SKM-1 (cell line): ENCODE measurements at regions not wholly inside any gene's neighbourhood (a gene's known extent, or its start where the extent isn't known, plus 50 kb on each side); places are given as distances from the start of the nearest gene placed in this dataset.

Experiments used
- DNase-seq: peaks from one replicate; lab custom pipeline; 2025; ENCODE audit not compliant: unreplicated experiment; lab: John Stamatoyannopoulos, UW

DNA sequence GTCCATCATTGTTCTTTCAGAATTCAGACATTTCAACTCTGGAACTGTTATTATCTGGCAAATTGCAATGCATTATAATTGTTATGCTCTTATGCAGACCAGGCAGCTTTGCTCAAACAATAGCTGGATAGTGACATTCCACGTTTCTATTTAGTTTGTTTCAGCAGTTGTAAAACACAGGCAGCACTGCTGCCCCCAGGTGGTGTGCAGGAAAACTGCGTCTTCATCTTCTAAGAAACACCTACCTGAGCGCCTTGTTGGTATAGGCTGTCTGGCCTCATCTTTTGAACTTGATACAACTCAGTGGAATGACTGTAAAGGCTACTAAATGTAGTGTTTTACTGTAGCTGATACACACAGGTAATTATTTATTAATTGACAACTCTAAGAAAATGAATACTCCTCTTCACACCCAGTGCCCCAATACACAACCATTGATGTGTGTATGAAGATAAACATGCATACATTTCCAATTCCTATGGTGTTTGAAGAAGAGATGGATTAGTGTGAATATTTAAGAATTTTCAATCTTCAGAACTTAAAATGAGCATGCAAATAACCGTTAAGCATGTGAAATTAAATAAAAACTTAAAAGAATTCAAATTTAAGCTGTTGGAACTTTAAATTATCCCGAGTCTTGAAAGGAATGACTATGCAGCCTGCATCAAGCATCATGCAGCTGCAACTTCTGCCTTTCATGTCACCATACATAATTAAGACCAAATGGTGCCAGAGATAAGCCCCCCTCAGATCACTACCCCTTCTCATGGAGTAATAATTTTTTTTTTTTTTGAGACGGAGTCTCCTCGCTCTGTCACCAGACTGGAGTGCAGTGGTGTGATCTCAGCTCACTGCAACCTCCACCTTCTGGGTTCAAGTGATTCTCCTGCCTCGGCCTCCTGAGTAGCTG is 85.6 kb downstream of the CD8B2 start:
- no peak for DNase-seq

DNA sequence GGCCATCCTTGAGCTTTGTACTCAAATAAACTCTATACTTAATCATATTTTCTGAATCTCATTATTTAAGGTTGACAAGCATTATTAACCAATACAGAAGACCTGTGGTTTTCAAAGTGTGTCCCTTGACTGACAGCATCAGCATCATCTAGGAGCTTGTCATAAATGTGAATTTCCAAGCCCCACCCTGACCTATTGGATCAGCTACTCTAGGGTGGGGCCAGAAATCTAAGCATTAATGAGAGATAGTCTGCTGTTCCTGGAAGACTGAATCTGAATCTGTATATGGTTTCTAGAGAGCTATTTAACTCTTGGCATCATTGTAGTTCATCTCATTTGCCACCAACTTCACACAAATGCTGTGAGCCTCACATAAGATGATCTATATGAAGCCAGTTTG is 86.6 kb downstream of the CD8B2 start:
- DNase-seq = no peak

DNA sequence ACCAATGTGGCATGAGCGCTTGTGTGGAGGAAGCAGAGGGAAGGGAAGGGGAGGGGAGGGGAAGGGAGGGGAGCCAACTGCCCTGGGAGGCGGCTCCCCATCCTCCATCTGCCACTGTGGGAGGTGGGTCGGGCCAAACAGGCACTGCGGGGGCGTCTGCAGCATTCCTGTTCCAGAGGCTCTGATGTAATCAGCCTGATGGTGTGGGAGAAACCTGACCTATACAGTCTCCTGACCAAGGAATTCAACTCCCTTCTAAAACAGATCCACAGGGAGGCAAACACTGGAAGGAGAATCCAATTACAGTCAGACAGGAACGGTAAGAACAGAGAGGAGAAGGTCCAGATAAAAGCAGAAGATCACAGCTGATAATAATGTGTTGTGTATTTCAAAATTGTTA is 88.8 kb downstream of the CD8B2 start:
- no peak for DNase-seq

DNA sequence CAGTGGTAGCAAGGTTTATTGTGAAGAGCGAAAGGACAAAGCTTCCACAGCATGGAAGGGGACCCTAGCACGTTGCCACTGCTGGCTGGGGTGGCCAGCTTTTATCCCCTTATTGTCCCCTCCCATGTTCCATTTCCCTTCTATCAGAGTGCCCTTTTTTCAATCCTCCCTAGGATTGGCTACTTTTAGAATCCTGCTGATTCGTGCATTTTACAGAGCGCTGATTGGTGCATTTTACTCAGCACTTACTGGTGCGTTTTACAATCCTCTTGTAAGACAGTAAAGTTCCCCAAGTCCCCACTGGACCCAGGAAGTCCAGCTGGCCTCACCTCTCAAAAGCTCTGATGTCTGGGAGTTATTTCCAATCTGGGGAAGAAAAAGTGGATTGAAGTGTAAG is 90.1 kb downstream of the CD8B2 start:
- DNase-seq = no peak

DNA sequence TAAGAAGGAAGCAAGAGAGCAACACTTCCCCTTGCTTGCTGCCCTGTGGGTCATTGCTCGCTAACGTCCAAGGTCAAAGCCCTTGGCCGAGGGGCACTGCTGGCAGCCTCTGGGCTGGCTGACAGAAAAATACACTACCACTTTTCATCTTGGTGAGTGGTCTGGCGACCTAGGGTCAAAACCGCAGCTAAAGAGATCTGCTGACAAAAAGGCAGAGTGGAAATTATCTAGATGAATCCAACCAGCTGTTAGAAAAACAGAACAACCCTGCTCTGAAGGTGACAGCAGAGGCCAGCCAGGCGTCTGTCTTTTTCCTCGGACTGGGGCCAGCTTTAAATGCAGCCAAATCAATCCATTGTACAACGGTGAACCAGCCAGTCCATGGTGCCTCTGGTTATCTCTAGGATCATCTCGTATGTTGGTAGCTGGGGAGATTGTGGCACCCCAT is 92.6 kb downstream of the CD8B2 start:
- DNase-seq = no peak

DNA sequence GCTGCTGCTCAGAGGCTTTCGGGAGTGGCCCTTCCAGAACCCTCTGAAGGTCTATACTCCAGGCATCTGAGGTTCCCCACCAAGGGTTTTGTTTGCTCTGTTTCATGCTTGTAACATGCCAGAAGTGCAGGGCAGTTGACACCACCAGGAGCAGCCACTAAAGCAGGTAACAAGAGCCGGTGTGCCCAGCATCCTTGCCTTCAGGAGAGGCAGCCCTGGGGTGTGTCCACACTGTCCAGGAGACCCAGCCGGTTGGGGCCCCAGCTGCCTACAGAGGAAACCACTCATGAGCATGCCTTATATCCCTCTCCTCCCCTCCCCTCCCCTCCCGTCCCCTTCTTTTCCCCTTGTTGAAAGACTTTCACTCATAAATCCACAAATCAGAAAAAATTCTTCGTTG is 93.1 kb downstream of the CD8B2 start:
- no peak for DNase-seq

DNA sequence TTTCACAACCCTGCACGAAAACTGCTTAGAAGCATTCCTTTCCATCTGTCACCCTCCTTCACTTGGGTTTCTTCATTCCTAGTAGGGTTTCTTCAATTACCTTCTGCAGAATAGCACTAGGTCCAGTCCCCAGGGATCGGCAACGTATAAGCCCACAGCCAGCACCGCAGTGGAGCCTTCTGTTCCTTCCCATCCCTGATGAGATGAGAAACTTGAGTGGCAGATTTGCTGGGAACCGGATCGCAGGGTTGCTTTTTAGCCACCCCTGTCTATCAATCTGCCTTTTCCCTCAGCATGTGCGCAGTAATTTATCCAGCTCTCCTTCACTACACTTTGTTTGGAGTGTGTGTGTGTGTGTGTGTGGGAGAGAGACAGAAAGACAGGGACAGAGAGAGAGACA is 94.2 kb downstream of the CD8B2 start:
- DNase-seq = no peak

DNA sequence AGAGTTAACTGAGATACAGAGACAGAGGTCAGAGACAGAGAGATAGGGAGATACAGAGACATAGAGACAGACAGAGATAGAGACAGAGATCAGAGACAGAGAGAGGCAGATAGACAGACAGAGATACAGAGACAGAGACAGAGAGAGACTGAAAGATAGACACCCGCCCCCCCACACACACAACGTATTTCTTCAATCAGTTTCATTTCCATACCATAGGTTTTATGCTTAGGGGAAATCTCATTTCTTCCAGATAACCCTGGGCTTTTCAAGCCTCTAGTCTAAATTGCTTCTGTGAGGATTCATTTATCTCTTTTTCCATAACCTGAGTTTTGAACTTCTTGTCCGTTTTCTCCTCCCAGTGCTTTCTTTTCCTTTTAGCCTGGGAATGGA is 94.6 kb downstream of the CD8B2 start:
- DNase-seq = no peak

DNA sequence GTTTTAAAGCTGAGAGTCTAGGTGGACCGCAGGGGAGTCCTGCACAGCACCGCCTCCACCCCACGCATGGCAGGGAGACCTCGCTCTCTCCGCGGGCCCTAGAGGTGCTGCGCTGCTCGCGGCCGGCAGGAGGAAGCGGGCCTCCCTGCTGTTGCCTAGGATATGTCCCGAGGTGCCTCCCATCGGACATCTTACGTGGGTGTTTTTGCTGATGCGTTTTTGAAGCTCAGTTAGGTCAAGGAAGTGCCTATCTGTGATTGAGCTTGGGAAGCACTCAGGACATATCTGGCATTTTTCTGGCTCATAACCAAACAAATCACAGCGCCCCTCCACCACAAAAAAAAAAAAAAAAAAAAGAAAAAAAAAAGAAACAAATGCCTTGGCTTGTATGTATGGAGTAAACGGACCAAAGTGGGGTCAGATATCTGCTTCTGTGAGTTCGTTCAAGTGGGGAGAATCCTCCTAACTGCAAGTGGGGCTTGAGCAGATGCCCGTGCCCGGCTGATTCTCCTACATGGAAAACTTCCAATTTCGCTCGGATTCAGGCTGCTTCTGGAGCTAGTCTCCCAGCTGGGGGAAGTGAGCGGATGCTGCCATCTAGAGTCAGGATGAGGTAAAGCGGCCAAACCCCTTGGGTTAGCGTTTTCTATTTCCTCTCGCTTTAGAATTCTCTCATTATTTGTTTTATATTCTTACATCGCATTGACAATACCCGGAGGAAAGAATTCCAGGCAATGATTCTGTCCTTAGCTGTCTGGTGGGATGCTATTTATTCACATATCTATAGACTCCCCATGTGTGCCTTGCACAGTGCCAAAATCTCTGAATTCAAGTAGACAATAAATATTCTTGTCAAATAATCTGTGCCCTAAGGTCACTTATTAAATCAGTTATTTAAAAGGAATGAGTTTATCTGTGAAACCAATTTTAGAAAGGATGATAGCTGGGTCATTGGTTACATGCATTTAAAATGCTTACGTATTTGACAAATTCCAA is 95.3 kb downstream of the CD8B2 start:
- DNase-seq = peak; percentile 43

DNA sequence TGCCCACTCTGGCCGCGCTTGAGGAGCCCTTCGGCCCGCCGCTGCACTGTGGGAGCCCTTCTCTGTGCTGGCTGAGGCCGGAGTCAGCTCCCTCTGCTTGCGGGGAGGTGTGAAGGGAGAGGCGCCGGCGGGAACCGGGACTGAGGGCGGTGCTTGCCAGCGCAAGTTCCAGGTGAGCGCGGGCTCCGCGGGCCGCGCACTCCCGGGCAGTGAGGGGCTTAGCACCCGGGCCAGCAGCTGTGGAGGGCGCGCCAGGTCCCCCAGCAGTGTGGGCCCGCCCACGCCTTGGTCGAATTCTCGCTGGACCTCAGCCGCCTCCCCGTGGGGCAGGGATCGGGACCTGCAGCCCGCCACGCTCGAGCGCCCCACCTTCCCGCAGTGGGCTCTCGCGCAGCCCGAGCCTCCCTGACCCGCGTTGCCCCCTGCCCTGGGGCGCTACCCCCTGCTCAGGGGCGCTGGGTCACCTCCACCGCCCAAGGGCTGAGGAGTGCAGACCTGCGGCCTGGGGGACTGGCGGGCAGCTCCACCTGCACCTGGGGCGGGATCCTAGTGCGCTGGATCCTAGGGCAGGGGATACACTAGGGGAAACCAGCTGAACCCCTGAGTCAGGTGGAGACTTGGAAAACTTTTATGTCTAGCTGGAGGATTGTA is 97.3 kb downstream of the CD8B2 start:
- no peak for DNase-seq

DNA sequence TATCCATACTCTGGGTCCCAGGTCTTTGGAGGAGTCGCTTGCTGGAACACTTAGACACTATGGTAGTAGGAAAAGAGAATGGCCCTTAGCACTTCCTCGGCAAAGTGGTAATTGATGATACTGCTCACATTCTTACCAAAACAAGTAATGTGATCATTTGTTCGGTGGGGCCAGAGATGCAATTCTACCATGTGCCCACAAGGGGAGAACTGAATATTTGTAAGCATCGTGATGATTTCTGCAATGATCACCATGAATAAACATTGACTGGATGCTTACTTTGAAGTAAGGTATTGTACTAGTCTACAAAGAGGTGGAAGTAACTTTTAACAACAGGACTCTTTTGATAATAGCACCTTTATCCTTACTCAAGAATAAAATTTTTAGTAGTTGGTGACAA is 109.7 kb downstream of the CD8B2 start:
- DNase-seq = no peak

DNA sequence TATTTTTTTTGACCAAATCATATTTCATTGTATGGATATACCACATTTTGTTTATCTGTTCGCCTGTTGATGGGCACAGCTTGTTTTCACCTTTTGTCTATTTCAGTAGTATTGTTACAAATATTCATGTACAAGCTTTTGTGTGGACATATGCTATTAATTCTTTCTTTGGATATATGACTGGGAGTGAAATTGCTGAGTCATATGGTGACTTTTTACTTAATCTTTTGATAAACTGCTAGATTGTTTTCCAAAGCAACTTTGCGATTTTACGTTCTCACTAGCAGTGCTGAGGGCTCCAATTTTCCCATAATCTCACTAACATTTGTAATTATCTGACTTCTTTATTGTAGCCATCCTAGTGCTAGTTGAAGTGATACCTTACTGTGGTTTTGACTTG is 112.4 kb downstream of the CD8B2 start:
- no peak for DNase-seq

DNA sequence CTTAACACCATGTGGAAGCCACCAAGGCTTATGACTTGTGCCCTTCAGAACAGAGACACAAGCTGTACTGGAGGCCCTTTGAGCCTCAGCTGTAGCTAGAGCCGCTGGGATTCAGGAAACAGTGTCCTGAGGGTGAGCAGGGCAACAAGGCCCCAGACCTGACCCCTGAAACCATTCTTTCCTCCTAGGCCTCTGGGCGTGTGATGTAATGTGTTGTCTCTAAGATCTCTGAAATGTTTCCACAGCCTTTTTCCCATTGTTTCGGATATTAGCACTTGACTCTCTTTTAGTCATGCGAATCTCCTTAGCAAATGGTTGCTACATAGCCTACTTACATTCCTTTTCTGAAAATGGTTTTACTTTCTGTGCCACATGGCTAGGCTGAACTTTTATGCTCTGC is 114.9 kb downstream of the CD8B2 start:
- DNase-seq = no peak

DNA sequence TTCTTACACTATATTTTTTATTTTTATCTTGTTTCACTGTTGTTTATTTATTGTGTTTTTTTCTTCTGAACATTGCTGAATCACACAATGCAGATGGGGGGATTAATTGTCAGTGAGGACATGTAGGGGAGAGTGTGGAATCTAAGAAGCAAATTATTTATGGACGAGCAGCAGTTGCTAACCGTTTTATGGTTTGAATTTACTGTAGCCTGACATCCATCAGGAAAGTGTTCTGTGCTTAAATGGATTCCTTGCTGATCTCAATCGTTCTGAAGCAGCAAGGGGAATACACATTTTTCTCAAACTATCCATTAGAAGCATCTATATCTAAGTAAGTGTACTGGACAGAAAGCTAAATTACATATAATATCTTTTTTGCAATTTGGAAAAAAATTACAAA is 119.5 kb downstream of the CD8B2 start:
- no peak for DNase-seq

DNA sequence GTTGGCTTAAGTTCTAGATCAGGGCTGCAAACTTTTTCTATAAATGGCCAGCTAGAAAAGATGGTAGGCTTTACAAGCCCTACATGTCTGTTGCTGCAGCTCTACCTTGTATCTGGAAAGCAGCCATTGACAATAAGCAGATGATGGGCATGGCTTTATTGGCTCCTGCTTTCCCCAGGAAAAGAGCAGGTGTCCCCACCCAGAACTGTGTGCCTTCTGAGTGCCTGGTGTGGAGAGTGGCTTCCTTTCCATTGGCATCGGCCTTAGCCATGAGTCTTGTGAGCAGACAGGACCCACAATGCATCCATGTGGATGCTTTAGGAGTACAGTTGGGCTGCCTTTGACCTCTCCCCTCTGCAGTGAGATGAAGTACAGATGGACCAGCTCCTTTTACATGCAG is 120.2 kb downstream of the CD8B2 start:
- no peak for DNase-seq

DNA sequence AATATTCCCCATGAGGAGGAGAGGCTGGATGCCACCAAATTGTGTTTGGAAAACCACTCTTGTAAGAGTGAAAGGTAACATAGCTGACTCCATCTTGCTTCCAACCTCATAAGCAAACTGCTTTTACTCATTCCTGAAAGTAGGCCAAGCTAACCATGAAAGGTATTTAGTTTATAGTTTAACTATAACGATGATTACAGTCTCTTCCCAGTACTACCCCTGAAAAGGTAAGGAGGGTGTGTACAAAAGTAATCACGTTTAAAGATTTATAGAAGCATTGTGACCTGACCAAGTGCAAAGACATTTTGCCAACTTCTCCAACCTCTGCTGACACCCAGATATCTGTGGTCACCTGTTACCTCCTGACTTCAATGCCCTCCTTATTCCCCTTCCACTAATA is 122.6 kb downstream of the CD8B2 start:
- DNase-seq = no peak

DNA sequence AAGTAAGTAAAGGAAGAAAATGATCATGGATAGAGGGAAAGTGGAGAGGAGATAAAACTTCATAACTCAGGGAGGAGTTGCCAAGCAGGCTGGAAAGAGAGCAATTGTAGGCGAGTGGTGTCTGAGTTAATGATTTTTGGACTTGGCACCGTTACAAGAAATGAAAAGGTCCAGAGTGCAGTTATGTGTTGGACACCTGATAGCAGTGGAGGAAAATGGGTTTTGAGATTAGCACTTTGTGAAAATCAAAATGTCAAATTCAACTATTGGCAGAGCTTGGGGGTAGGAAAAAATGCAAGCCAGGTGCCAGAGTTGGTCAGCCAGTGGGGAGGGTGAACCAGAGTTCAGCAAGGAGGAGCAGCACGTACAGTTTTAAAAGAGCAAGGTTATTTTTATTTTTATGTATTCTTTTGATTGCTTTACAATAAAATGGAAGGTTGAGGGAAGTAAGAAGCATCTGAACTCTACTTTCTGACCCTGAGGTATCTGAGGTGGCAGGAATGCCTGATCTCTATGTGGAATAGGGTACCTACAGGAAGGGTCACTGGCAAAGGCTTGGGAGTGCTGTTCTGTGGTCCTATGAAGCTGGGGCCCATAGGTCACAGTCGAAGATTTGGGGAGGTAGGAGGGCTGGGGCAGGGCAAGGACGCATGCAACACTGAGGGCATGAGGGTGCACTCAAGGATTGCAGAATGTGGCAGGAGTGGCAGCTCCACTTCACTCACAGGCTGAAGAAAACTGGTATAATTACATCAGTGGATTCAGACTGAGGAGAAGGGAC is 127.5 kb downstream of the CD8B2 start:
- DNase-seq = no peak

DNA sequence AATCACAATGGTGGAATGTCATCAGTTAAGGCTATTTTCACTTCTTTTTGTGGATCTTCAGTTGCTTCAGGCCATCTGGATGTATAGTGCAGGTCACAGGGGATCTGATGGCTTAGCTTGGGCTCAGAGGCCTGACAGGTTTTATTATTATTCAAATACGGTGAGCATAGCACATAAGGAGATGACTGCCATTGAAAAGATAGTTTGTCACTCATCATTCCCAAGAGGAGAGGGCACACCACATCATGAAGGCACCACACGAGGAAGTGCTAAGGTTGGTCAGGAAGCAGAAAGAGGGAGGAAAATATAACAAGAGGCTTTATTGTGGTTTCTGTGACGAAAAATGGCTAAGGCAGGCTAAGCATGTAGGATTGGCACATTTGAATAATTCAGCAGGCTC is 131.4 kb downstream of the CD8B2 start:
- DNase-seq = no peak

DNA sequence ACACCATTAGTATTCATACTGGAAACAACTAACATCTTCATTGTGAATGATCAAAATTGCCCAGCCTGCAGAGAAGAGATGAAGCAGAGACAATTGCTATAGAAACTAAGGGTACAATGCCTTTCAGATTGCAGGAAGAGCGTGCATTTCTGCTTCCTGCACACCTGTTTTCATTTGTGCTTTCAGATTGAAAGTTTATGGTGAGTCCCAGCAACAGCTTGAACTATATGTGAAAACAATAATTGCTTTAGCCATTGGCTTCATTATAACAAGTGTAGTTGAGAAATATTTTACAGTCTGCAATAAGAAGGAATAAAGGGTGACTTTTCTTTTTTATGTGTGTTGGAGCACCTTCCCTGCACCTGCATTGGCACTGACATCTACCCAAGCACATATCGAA is 136.3 kb downstream of the CD8B2 start:
- no peak for DNase-seq

DNA sequence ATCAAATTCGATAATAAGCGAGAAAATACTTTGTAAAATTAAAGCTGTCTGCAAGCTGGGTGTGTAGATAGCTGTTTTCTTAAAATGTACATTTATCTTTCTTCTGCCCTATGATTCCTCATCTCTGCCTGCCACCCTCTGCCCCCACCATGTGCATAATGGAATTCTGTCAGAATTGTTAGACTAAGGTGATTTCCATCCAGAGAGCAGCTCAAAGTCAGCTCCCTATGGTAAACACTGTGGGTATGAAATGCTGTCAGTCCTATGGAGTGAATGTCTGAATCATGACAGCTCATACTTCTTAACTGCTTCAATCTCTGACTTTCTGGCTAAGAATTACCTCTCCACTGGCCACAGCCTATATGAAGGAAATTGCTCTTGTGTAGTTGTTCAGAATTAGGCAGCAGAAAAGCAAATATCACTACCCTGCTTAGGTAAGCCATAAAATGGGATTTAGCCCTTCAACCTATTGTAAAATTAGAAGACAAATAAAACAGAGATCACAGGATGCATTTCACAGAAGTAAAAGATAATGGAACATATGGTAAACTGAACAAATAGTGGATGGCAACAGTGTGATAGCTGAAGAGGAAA is 137.7 kb downstream of the CD8B2 start:
- no peak for DNase-seq
